Ramos (cell line): ENCODE measurements at regions not wholly inside any gene's neighbourhood (a gene's known extent, or its start where the extent isn't known, plus 50 kb on each side); places are given as distances from the start of the nearest gene placed in this dataset.

Experiments used
- in situ Hi-C: fragments of 300-500 bp; cut with MboI; formaldehyde crosslinking; loops from one replicate; pipeline ENCODE4 v1.14.3; 2022; ENCODE audit warnings: low sequenced_read_pairs; ENCODE audit not compliant: unreplicated experiment

DNA sequence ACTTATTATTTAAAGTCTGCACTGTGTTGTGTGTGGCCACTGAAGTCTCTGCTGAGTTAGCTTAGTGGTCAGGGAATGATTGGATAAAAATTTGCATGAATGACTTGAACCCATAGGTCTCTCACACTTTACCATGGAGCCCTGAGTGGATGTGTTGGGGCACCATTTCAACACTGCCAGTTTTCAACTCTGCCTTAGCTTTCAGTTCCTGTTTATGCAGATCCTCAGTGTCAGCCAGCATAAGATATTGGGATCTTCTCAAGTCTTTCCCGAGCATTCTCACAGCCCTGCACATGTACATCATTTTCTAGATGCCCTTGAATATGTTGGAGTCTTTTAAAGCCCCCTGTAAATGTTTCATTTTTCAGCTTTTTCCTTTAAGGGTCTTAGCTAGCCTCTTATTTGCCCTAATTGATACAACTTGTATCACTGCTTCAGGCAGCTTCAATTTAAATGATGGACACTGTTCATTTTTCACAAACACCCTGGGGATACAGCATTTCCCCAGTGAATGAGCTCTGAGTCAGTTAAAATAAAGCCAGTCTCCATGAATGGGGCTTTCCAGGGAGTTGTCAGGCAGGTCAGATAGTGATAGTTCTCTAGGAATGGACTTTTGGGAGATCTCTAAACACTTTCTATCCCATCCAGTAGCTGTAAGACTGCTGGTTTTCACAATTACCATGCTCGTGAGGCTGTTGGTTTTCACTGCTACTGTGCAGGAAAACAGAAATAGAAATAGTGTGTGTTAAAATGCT is 211.9 kb upstream of the PAPPA start:
- in situ Hi-C loops, result no loop called here

- in situ Hi-C loops, result no loop called here
Measured at GRCh38 chr9:115943431-115944165, 210.0 kb upstream of the PAPPA start.

DNA sequence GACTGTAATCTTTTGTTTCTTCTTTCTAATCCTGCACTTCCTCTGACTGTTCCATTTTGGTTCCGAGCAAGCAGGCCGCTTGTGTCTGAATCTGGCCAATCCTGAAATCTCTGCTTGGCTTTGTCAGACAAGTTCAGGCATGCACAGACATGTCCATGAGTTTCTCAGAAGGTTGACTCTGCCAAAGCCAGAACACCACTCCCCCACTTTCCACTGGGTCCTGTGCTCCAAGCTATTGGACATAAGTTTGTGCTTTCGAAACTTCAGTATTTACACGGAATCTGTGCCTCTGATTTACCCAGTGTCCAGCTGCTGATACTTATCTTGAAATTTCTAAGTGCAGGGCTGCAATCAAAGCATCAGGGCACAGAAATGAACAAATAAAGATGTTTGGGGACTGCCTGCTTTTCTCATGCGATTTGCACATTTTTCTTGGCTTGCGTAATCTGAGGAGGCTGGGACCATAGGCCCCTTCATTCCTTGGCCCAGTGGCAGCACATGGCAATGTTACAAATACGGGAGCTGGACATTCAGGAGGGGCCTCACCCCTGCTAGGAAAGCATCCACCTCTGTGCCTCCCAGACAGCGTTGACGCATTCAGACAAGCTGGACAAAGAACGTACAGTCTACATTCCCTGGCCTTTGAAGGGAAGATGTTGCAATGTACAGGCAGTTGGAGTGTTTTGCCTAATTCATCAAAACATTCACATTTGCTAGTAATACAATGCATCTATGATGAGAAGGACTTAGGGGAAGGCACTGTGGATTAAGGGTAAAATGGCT is 209.2 kb upstream of the PAPPA start:
- in situ Hi-C loops, result no loop called here

DNA sequence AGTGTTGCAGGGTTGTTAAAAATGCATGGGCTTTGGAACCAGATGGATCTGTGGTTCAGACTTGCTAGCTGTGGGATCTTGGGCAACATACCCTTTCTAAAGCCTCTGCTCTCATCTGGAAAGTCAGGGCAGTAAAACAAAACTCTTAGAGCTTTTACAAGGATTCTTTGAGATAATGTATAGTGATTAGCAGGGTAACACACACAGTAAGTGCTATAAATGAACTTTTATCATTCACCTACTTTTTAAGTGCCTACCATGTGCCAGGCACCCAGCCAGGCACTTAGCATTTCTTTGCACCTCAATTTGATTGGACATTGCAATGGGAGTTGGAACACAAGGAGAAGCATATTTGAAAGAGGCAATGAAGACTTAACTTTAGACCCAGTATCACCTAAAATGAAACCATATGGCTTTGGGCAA is 208.6 kb upstream of the PAPPA start:
- in situ Hi-C loops, result no loop called here

DNA sequence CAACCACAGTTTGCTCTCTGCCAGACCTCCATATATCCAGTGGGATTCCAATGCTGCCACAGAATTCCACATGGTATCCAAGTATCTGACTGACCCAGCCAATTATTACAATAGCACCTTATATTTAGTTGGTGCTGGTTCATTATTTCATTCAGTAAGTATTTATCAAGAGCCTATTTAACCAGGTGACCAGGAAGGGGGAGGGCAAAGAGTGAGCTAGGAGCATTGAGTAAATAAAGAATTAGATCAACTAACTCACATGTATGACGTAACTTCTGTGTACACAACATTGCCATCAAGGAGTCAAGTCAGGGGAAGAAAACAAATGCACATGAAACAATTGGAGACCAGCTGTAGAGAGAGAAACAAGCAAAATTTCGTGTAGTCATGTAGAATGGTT is 207.1 kb upstream of the PAPPA start:
- in situ Hi-C loops, result no loop called here

DNA sequence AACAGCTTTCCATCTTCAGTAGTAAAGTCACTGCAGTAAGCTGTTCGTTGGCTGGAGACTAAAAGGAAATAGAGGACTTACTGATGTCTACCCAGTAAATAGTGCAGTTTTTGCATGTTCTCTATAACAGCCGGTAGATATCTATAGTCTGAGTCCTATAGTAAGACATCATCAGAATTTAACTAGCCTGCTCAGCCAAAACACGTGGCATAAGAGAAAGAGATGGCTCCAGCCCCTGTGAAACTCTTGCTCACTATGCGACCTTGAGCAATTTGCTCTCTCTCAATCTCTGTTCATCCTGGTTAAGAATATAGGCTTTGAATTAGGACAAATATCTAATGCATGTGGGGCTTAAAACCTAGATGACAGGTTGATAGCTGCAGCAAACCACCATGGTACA is 201.6 kb upstream of the PAPPA start:
- in situ Hi-C loops, result no loop called here

- in situ Hi-C loops, result no loop called here
Measured at GRCh38 chr9:115952430-115953292, 200.9 kb upstream of the PAPPA start.

GRCh38 chr9:115956371-115956770 is 197.2 kb upstream of the PAPPA start:
- in situ Hi-C loops, result no loop called here

DNA sequence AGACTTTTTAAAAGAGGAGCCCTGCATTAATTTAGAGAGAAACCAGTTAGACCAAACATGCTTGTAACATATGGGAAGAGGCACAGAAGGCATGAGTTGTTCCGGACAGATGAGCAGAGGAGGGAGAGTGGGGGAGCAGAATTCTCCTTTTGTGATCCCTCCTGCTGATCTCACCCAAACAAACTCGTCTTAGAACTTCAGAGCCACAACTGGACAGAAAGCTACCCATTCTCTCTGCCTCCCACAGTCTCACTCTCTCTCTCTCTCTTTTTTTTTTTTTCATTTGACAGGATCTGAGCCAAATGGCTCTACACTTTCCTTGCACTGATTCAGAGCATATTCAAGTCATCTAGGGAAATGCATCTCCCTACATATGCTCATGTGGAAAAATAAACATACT is 196.0 kb upstream of the PAPPA start:
- in situ Hi-C loops, result no loop called here

DNA sequence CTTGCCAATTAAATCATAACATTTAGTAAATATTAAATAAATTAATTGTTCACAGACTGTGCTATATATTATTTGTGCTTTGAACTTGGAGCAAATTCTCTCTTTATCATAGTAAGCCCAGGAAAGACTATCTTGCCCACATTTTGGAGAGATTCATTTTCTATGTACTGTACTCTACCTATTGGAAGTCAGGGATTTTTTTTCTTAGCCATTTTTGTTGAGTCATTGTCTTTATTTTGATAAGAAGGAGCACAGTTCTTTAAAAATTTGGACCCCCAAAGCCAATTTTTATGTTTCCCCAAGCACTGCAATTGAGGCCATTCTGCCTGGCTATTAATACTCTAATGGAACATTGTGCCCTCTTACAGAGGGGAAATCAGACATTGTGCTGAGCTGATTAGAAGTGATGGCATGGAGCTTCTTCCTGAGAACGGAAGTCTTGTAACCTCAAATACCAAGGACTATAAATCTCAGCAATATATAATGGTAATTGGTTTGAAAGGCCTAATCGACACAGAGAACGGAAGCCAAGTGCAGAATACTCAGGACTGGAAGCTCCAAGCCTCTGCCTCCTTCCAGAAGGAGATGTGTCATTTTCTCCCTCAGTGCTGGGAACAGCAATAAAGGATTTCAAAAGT is 188.8 kb upstream of the PAPPA start:
- in situ Hi-C loops, result no loop called here

GRCh38 chr9:115966660-115967059 is 186.9 kb upstream of the PAPPA start:
- in situ Hi-C loops, result no loop called here

GRCh38 chr9:115969096-115969495 is 184.5 kb upstream of the PAPPA start:
- in situ Hi-C loops, result no loop called here

DNA sequence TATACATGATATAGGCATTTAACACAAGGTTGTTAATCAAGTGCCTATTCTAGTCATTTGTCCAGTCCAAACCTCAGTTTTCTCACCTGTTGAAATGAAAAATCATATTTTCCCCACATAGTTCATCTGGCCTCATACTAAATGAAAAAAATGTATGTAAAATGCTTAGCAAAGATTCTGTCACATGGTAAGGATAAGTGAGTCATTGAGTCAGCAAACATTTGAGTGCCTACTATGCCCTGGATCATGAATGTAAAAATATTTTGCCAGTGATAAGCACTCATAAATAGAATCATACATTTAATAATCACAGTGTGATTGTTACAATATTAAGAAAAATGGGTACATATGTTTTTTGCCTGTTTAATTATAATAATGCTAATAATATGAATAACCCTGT is 181.2 kb upstream of the PAPPA start:
- in situ Hi-C loops, result no loop called here

DNA sequence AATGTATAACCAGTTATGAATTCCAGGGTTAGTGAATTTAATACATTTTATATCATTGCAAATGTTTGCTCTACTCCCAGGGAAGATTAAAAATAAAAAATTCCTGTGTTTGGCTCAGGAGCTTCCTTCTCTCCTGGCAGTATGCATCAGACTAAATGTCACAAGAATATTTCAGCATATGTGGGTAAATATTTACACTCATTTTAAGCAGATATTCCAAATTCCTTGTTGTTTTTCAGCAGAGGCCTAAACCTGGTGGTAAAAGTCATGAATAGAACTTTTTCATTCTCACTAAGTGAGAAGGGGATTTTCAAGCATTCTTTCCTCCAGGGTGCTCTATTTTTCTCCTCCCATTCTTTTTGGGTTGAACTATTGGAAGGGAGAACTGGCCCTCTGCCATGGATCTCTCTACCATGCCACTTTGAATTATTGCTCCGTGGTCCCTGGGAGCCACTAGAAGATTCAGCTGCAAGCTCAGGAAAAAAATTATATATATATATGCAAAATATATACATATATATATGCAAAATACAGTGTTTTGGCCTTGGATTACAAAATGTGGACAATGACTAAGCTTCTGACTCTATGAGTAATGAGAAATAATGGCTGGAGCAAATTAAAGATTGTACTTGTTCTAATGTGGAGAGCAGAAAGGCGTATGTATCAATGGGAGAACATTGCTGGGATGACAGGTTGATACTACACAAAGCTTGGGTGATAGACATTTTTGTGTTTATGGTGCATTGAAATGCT is 180.6 kb upstream of the PAPPA start:
- in situ Hi-C loops, result no loop called here

GRCh38 chr9:115976781-115977180 is 176.8 kb upstream of the PAPPA start:
- in situ Hi-C loops, result no loop called here

- in situ Hi-C loops, result no loop called here
Measured at GRCh38 chr9:115978091-115978490, 175.5 kb upstream of the PAPPA start.

- in situ Hi-C loops, result no loop called here
Measured at GRCh38 chr9:115978659-115979096, 174.9 kb upstream of the PAPPA start.

DNA sequence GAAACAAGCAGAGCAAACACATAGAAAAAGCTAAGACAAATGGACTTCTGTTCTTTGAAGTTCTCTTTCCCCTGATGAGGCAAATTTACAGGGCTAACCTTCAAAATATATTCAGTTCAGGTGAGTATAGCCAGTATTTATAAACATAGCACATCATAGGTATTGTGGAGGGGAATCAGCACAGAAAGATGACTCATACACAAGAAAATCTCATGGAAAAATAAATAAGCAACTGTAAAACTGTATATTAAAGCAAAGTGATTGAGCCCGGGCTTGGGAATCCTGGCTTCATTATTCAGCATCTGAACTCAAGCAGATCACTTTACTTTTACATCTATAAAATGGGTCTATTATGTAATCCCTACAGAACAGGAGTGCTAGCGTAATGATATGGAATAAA is 173.5 kb upstream of the PAPPA start:
- in situ Hi-C loops, result no loop called here

DNA sequence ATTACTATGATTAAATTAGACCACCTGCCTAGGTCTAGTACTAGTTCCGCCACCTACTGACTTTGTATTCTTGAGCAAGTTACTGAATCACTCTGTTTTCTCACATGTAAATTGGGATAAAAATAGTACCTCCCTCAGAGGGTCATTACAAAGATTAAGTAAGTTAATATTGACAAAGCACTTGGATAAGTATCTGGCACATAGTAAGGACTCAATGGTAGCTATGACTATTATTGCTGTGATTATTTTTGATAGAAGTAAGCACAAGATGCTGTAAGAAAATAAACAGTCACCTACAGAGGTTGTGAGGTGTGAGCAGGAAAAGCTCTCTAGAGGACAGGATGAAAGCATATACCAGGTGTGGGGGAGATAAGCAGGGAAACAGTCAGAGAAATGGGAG is 173.1 kb upstream of the PAPPA start:
- in situ Hi-C loops, result no loop called here
